ENCODE measurements at regions not wholly inside any gene's neighbourhood (a gene's known extent, or its start where the extent isn't known, plus 50 kb on each side); places are given as distances from the start of the nearest gene placed in this dataset.

GRCh38 chr5:155276231-155276630 is 262.7 kb downstream of the KIF4B start:
- no peaks in the 10 kb centered on the region for H3K9me3 ChIP-seq (ENCODE audit: control insufficient read depth in 1 of 2, insufficient read depth in 1 of 2, low read depth in 1 of 2, low read length in 2 of 2)
- POLR2A ChIA-PET, result no interaction called here

GRCh38 chr5:155278532-155278931 is 265.0 kb downstream of the KIF4B start:
- Histone ChIP-seq H3K9ac (ENCODE audit: low read length) (no peak overlapping the region), H3K9me3 (ENCODE audit: control insufficient read depth in 1 of 2, insufficient read depth in 1 of 2, low read depth in 1 of 2, low read length in 2 of 2) (no peaks in the 10 kb centered on the region), H3K4me1 (ENCODE audit: control insufficient read depth in 1 of 2, insufficient read depth in 2 of 2, low read length in 2 of 2) (no peaks in the 10 kb centered on the region), H3K79me2 (ENCODE audit: insufficient read depth, low read length) (no peaks in the 10 kb centered on the region), H3K4me2 (ENCODE audit: low read length) (no peak overlapping the region), H2AFZ (ENCODE audit: low read depth, low read length, poor library complexity, severe bottlenecking) (no peak overlapping the region), H3K27me3 (ENCODE audit: insufficient read depth, low read length) (peaks cover 23% of the 10 kb centered on the region), H3K4me3 (replicated peaks in 1 of 2; ENCODE audit: low read depth in 1 of 2, low read length in 2 of 2) (no peak overlapping the region), H3K27ac (ENCODE audit: low read depth, low read length) (no peak overlapping the region), H3K36me3 (ENCODE audit: control insufficient read depth in 1 of 2, insufficient read depth in 2 of 2, low read length in 2 of 2) (no peaks in the 10 kb centered on the region), H3K9me2 (ENCODE audit: insufficient read depth) (no peaks in the 10 kb centered on the region), H4K20me1 (ENCODE audit: insufficient read depth) (no peaks in the 10 kb centered on the region)
- DNase-seq (ENCODE audit: low read depth, low spot score) (no peak), ATAC-seq (no peak)
- RAD21 ChIA-PET (ENCODE audit: low non-redundant PET in 1 of 2, low total read pairs in 2 of 2, uncharacterized antibody in 2 of 2, unreplicated experiment in 2 of 2), result no interaction called here
- POLR2A ChIA-PET, result no interaction called here
- intact Hi-C loops (cut with micrococcal nuclease), result no loop called here
- CTCF ChIA-PET, result no interaction called here
- TF ChIP-seq EZH2 (IDR thresholded peaks at IDR 0.05) (no peak), POLR2AphosphoS5 (IDR thresholded peaks at IDR 0.05; ENCODE audit: low read depth, low read length) (no peak), TCF7L2 (IDR thresholded peaks at IDR 0.05; ENCODE audit: borderline replicate concordance, extremely low read depth, insufficient read depth, insufficient read length) (no peak), CEBPB (IDR thresholded peaks at IDR 0.05; ENCODE audit: low read depth) (no peak), ZNF274 (IDR thresholded peaks at IDR 0.05; ENCODE audit: low read depth, low read length) (no peak), JUND (IDR thresholded peaks at IDR 0.05) (no peak), SIN3A (IDR thresholded peaks at IDR 0.05; ENCODE audit: low read depth) (no peak), ELF1 (IDR thresholded peaks at IDR 0.05; ENCODE audit: borderline replicate concordance, low read depth) (no peak), ATF3 (IDR thresholded peaks at IDR 0.05) (no peak), FOSL1 (IDR thresholded peaks at IDR 0.05; ENCODE audit: low read depth) (no peak), POLR2A (IDR thresholded peaks at IDR 0.05; ENCODE audit: borderline replicate concordance, extremely low read depth, insufficient read depth, insufficient read length) (no peak), MAX (IDR thresholded peaks at IDR 0.05) (no peak), YY1 (IDR thresholded peaks at IDR 0.05; ENCODE audit: extremely low read depth, insufficient replicate concordance, low read depth, low read length) (no peak)
- BruUV-seq (replicated peaks), result no TSS peak

More at GRCh38 chr5:155276231-155276630, 262.7 kb downstream of the KIF4B start:
- Histone ChIP-seq H3K36me3 (ENCODE audit: control insufficient read depth in 1 of 2, insufficient read depth in 2 of 2, low read length in 2 of 2) (no peaks in the 10 kb centered on the region), H3K79me2 (ENCODE audit: insufficient read depth, low read length) (no peaks in the 10 kb centered on the region), H4K20me1 (ENCODE audit: insufficient read depth) (no peaks in the 10 kb centered on the region), H3K4me3 (replicated peaks in 1 of 2; ENCODE audit: low read depth in 1 of 2, low read length in 2 of 2) (no peak overlapping the region), H3K9ac (ENCODE audit: low read length) (no peak overlapping the region), H3K27ac (ENCODE audit: low read depth, low read length) (no peak overlapping the region), H3K4me2 (ENCODE audit: low read length) (no peak overlapping the region), H3K9me2 (ENCODE audit: insufficient read depth) (no peaks in the 10 kb centered on the region), H3K4me1 (ENCODE audit: control insufficient read depth in 1 of 2, insufficient read depth in 2 of 2, low read length in 2 of 2) (no peaks in the 10 kb centered on the region), H3K27me3 (ENCODE audit: insufficient read depth, low read length) (peaks cover 15% of the 10 kb centered on the region), H2AFZ (ENCODE audit: low read depth, low read length, poor library complexity, severe bottlenecking) (no peak overlapping the region)
- intact Hi-C loops (cut with micrococcal nuclease), result no loop called here
- no TSS peak for BruUV-seq (replicated peaks)
- TF ChIP-seq FOSL1 (IDR thresholded peaks at IDR 0.05; ENCODE audit: low read depth) (no peak), EZH2phosphoT487 (IDR thresholded peaks at IDR 0.05; ENCODE audit: borderline replicate concordance) (no peak), JUND (IDR thresholded peaks at IDR 0.05) (no peak)
- ATAC-seq (no peak), DNase-seq (ENCODE audit: low read depth, low spot score) (no peak)
- RAD21 ChIA-PET (ENCODE audit: low non-redundant PET in 1 of 2, low total read pairs in 2 of 2, uncharacterized antibody in 2 of 2, unreplicated experiment in 2 of 2), result no interaction called here
- CTCF ChIA-PET, result no interaction called here
